Central memory CD8-positive, alpha-beta T cell (primary cell): ENCODE measurements at regions not wholly inside any gene's neighbourhood (a gene's known extent, or its start where the extent isn't known, plus 50 kb on each side); places are given as distances from the start of the nearest gene placed in this dataset.
"Not testable (repeated sequence)": the region's sequence is repeated elsewhere in the genome, so short reads cannot be mapped to it uniquely, and the experiment has no call there.

ENCODE experiments used
- ATAC-seq: fragments of 150-1000 bp; cut with Tn5 transposase; replicated peaks from 2 replicates; pipeline ENCODE4 v1.10.0; 2022; ENCODE audit warnings: mild to moderate bottlenecking, moderate FRiP score, moderate number of reproducible peaks; ENCODE audit not compliant: poor library complexity, severe bottlenecking; ENCODE audit errors: extremely low read depth
- DNase-seq, 2 donors: peaks; one replicate each; pipeline ENCODE4 v3.0.0; 2021; ENCODE audit warnings: low spot score in 2 of 2
- H3K27ac Mint-ChIP-seq: one replicate; pipeline ENCODE4 v1.8.0; 2022; ENCODE audit warnings: low read depth, mild to moderate bottlenecking, moderate library complexity, mixed read lengths
- H3K27me3 Mint-ChIP-seq: one replicate; pipeline ENCODE4 v1.8.0; 2022; ENCODE audit warnings: mixed read lengths
- H3K36me3 Mint-ChIP-seq: one replicate; pipeline ENCODE4 v1.8.0; 2022; ENCODE audit warnings: mild to moderate bottlenecking, moderate library complexity, mixed read lengths; ENCODE audit not compliant: insufficient read depth
- H3K4me1 Mint-ChIP-seq: one replicate; pipeline ENCODE4 v1.8.0; 2022; ENCODE audit warnings: mixed read lengths
- H3K4me3 Mint-ChIP-seq: one replicate; pipeline ENCODE4 v1.8.0; 2022; ENCODE audit warnings: mild to moderate bottlenecking, moderate library complexity, mixed read lengths
- H3K9me3 Mint-ChIP-seq: one replicate; pipeline ENCODE4 v1.8.0; 2022; ENCODE audit warnings: mixed read lengths

- ATAC-seq (no peak), DNase-seq (no peak)
- Mint-ChIP-seq H3K4me3 (no peak overlapping the region), H3K27me3 (no peaks in the 10 kb centered on the region), H3K9me3 (no peaks in the 10 kb centered on the region), H3K36me3 (no peaks in the 10 kb centered on the region), H3K4me1 (no peaks in the 10 kb centered on the region), H3K27ac (no peak overlapping the region)
These were observed 68.7 kb downstream of the VSIG4 start for GRCh38 chrX:65971151-65971550.

- not testable (repeated sequence) for H3K27me3 Mint-ChIP-seq, DNase-seq, H3K27ac Mint-ChIP-seq, H3K9me3 Mint-ChIP-seq, H3K4me1 Mint-ChIP-seq, ATAC-seq, H3K4me3 Mint-ChIP-seq, H3K36me3 Mint-ChIP-seq
These were observed 72.7 kb downstream of the VSIG4 start for GRCh38 chrX:65967159-65967558.

GRCh38 chrX:65961714-65962113 lies 78.2 kb downstream of the VSIG4 start:
- DNase-seq = no peak
- Mint-ChIP-seq H3K27ac (no peak overlapping the region), H3K36me3 (no peaks in the 10 kb centered on the region), H3K4me1 (no peaks in the 10 kb centered on the region), H3K4me3 (no peak overlapping the region), H3K9me3 (no peaks in the 10 kb centered on the region), H3K27me3 (no peaks in the 10 kb centered on the region)
- ATAC-seq = no peak

GRCh38 chrX:65948103-65948502 lies 91.8 kb downstream of the VSIG4 start:
- Mint-ChIP-seq H3K4me3 (no peak overlapping the region), H3K4me1 (peaks cover 16% of the 10 kb centered on the region), H3K27me3 (no peaks in the 10 kb centered on the region), H3K27ac (no peak overlapping the region), H3K9me3 (peaks cover 4% of the 10 kb centered on the region), H3K36me3 (no peaks in the 10 kb centered on the region)
- ATAC-seq (no peak), DNase-seq (no peak)

- ATAC-seq = no peak
These were observed 98.1 kb downstream of the VSIG4 start for GRCh38 chrX:65941775-65942174.

GRCh38 chrX:65933085-65933589 lies 106.7 kb downstream of the VSIG4 start:
- Mint-ChIP-seq H3K36me3 (no peaks in the 10 kb centered on the region), H3K27me3 (no peaks in the 10 kb centered on the region), H3K4me1 (peaks cover 9% of the 10 kb centered on the region), H3K4me3 (no peak overlapping the region), H3K9me3 (no peaks in the 10 kb centered on the region), H3K27ac (no peak overlapping the region)
- ATAC-seq = no peak
- no peak for DNase-seq

More at GRCh38 chrX:65941775-65942174, 98.1 kb downstream of the VSIG4 start:
- Mint-ChIP-seq H3K27me3 (no peaks in the 10 kb centered on the region), H3K4me3 (no peak overlapping the region), H3K36me3 (no peaks in the 10 kb centered on the region), H3K4me1 (no peaks in the 10 kb centered on the region), H3K27ac (no peak overlapping the region), H3K9me3 (peaks cover 4% of the 10 kb centered on the region)
- DNase-seq = no peak

GRCh38 chrX:65932173-65933084 lies 107.5 kb downstream of the VSIG4 start:
- Mint-ChIP-seq H3K27me3 (no peaks in the 10 kb centered on the region), H3K9me3 (no peaks in the 10 kb centered on the region), H3K27ac (peak overlapping the region; percentile 52), H3K36me3 (no peaks in the 10 kb centered on the region), H3K4me1 (peaks cover 12% of the 10 kb centered on the region), H3K4me3 (no peak overlapping the region)
- ATAC-seq = no peak
- no peak for DNase-seq

- no peak for DNase-seq
- no peaks in the 10 kb centered on the region for H3K9me3 Mint-ChIP-seq
- no peak for ATAC-seq
- no peaks in the 10 kb centered on the region for H3K27me3 Mint-ChIP-seq
- H3K4me3 Mint-ChIP-seq = no peak overlapping the region
- H3K36me3 Mint-ChIP-seq = peaks cover 2% of the 10 kb centered on the region
- no peak overlapping the region for H3K27ac Mint-ChIP-seq
- H3K4me1 Mint-ChIP-seq = peaks cover 41% of the 10 kb centered on the region
These were observed 111.4 kb downstream of the VSIG4 start for GRCh38 chrX:65928522-65928921.

- not testable (repeated sequence) for H3K9me3 Mint-ChIP-seq, ATAC-seq, DNase-seq, H3K27ac Mint-ChIP-seq, H3K4me3 Mint-ChIP-seq, H3K36me3 Mint-ChIP-seq, H3K27me3 Mint-ChIP-seq
- H3K4me1 Mint-ChIP-seq = peaks cover 52% of the 10 kb centered on the region
These were observed 112.5 kb downstream of the VSIG4 start for GRCh38 chrX:65927386-65927785.

- peak in 1 of 2 donors; percentile 12 for DNase-seq
- peak; percentile 79 for ATAC-seq
- Mint-ChIP-seq H3K9me3 (no peaks in the 10 kb centered on the region), H3K4me1 (peaks cover 51% of the 10 kb centered on the region), H3K27me3 (no peaks in the 10 kb centered on the region), H3K27ac (peak overlapping the region; percentile 64), H3K4me3 (peak overlapping the region; percentile 47), H3K36me3 (peaks cover 6% of the 10 kb centered on the region)
These were observed 113.5 kb downstream of the VSIG4 start for GRCh38 chrX:65926095-65927019.

- peaks cover 6% of the 10 kb centered on the region for H3K36me3 Mint-ChIP-seq
- no peaks in the 10 kb centered on the region for H3K9me3 Mint-ChIP-seq
- peaks cover 56% of the 10 kb centered on the region for H3K4me1 Mint-ChIP-seq
- DNase-seq = no peak
- no peak overlapping the region for H3K27ac Mint-ChIP-seq
- H3K27me3 Mint-ChIP-seq = no peaks in the 10 kb centered on the region
- peak overlapping the region; percentile 47 for H3K4me3 Mint-ChIP-seq
- no peak for ATAC-seq
These were observed 114.3 kb downstream of the VSIG4 start for GRCh38 chrX:65925592-65925991.

GRCh38 chrX:65925005-65925404 lies 114.9 kb downstream of the VSIG4 start:
- Mint-ChIP-seq H3K27ac (no peak overlapping the region), H3K4me1 (peaks cover 61% of the 10 kb centered on the region), H3K36me3 (peaks cover 6% of the 10 kb centered on the region), H3K9me3 (no peaks in the 10 kb centered on the region), H3K27me3 (no peaks in the 10 kb centered on the region), H3K4me3 (no peak overlapping the region)
- DNase-seq (no peak), ATAC-seq (no peak)
